ENCODE measurements at regions not wholly inside any gene's neighbourhood (a gene's known extent, or its start where the extent isn't known, plus 50 kb on each side); places are given as distances from the start of the nearest gene placed in this dataset.

- no peak for DNase-seq (ENCODE audit: extremely low read depth in 1 of 11, low read depth in 9 of 11, low spot score in 4 of 11)
Observed at GRCh38 chr5:30667293-30667692, 526.2 kb upstream of the CDH6 start.

GRCh38 chr5:30663536-30663935 lies 530.0 kb upstream of the CDH6 start:
- DNase-seq (ENCODE audit: extremely low read depth in 1 of 11, low read depth in 9 of 11, low spot score in 4 of 11) = no peak

GRCh38 chr5:30662373-30662772 lies 531.1 kb upstream of the CDH6 start:
- no peak for DNase-seq (ENCODE audit: extremely low read depth in 1 of 11, low read depth in 9 of 11, low spot score in 4 of 11)

GRCh38 chr5:30661730-30662129 lies 531.8 kb upstream of the CDH6 start:
- DNase-seq (ENCODE audit: extremely low read depth in 1 of 11, low read depth in 9 of 11, low spot score in 4 of 11) = no peak

GRCh38 chr5:30659417-30659816 lies 534.1 kb upstream of the CDH6 start:
- DNase-seq (ENCODE audit: extremely low read depth in 1 of 11, low read depth in 9 of 11, low spot score in 4 of 11) = no peak

- no peak for DNase-seq (ENCODE audit: extremely low read depth in 1 of 11, low read depth in 9 of 11, low spot score in 4 of 11)
Observed at GRCh38 chr5:30650311-30650710, 543.2 kb upstream of the CDH6 start.

GRCh38 chr5:30638899-30639298 lies 554.6 kb upstream of the CDH6 start:
- DNase-seq (ENCODE audit: extremely low read depth in 1 of 11, low read depth in 9 of 11, low spot score in 4 of 11) = no peak

GRCh38 chr5:30627945-30628344 lies 565.5 kb upstream of the CDH6 start:
- DNase-seq (ENCODE audit: extremely low read depth in 1 of 11, low read depth in 9 of 11, low spot score in 4 of 11) = no peak

- no peak for DNase-seq (ENCODE audit: extremely low read depth in 1 of 11, low read depth in 9 of 11, low spot score in 4 of 11)
Observed at GRCh38 chr5:30626557-30626956, 566.9 kb upstream of the CDH6 start.

- DNase-seq (ENCODE audit: extremely low read depth in 1 of 11, low read depth in 9 of 11, low spot score in 4 of 11) = no peak
Observed at GRCh38 chr5:30620481-30621085, 572.9 kb upstream of the CDH6 start.

- DNase-seq (ENCODE audit: extremely low read depth in 1 of 11, low read depth in 9 of 11, low spot score in 4 of 11) = no peak
Observed at GRCh38 chr5:30608501-30608900, 585.0 kb upstream of the CDH6 start.

- DNase-seq (ENCODE audit: extremely low read depth in 1 of 11, low read depth in 9 of 11, low spot score in 4 of 11) = no peak
Observed at GRCh38 chr5:30607301-30607894, 586.1 kb upstream of the CDH6 start.

GRCh38 chr5:30605693-30606268 lies 587.7 kb upstream of the CDH6 start:
- no peak for DNase-seq (ENCODE audit: extremely low read depth in 1 of 11, low read depth in 9 of 11, low spot score in 4 of 11)

- no peak for DNase-seq (ENCODE audit: extremely low read depth in 1 of 11, low read depth in 9 of 11, low spot score in 4 of 11)
Observed at GRCh38 chr5:30604648-30605262, 588.7 kb upstream of the CDH6 start.

- no peak for DNase-seq (ENCODE audit: extremely low read depth in 1 of 11, low read depth in 9 of 11, low spot score in 4 of 11)
Observed at GRCh38 chr5:30600892-30601291, 592.6 kb upstream of the CDH6 start.

GRCh38 chr5:30596495-30597064 lies 596.9 kb upstream of the CDH6 start:
- no peak for DNase-seq (ENCODE audit: extremely low read depth in 1 of 11, low read depth in 9 of 11, low spot score in 4 of 11)

- no peak for DNase-seq (ENCODE audit: extremely low read depth in 1 of 11, low read depth in 9 of 11, low spot score in 4 of 11)
Observed at GRCh38 chr5:30594331-30594730, 599.2 kb upstream of the CDH6 start.

- no peak for DNase-seq (ENCODE audit: extremely low read depth in 1 of 11, low read depth in 9 of 11, low spot score in 4 of 11)
Observed at GRCh38 chr5:30592833-30593232, 600.7 kb upstream of the CDH6 start.

GRCh38 chr5:30581198-30581935 lies 612.1 kb upstream of the CDH6 start:
- no peak for DNase-seq (ENCODE audit: extremely low read depth in 1 of 11, low read depth in 9 of 11, low spot score in 4 of 11)

GRCh38 chr5:30574761-30575160 lies 618.7 kb upstream of the CDH6 start:
- DNase-seq (ENCODE audit: extremely low read depth in 1 of 11, low read depth in 9 of 11, low spot score in 4 of 11) = no peak
